Peyer's patch (tissue), 4 donors: ENCODE measurements at regions not wholly inside any gene's neighbourhood (a gene's known extent, or its start where the extent isn't known, plus 50 kb on each side); places are given as distances from the start of the nearest gene placed in this dataset.

Experiments used
- CTCF ChIP-seq, 6 experiments: fragments of 450-650 bp in 4 of 6; fragments of 200-600 bp in 2 of 6; sonication (generic) in 1 of 6; IDR thresholded peaks; one replicate each; pipeline ENCODE4 v1.5.1; 2017 to 2019; ENCODE audit warnings: antibody characterized with exemption in 6 of 6, mild to moderate bottlenecking in 3 of 6, moderate library complexity in 1 of 6
- POLR2A ChIP-seq, 2 donors: fragments of 450-650 bp; IDR thresholded peaks; one replicate each; pipeline ENCODE4 v1.5.1; 2017; ENCODE audit warnings: antibody characterized with exemption in 2 of 2, mild to moderate bottlenecking in 2 of 2, moderate library complexity in 2 of 2

- TF ChIP-seq CTCF (IDR thresholded peaks at IDR 0.05) (no peak), POLR2A (IDR thresholded peaks at IDR 0.05) (no peak)
Observed at GRCh38 chr13:63297163-63297562, 1881.5 kb upstream of the PCDH20 start.
